GM21529 (cell line): ENCODE measurements at regions not wholly inside any gene's neighbourhood (a gene's known extent, or its start where the extent isn't known, plus 50 kb on each side); places are given as distances from the start of the nearest gene placed in this dataset.

Experiments
- ATAC-seq: cut with Tn5 transposase; IDR thresholded peaks from one replicate; pipeline ENCODE4 v1.9.1; 2021; ENCODE audit not compliant: unreplicated experiment

DNA sequence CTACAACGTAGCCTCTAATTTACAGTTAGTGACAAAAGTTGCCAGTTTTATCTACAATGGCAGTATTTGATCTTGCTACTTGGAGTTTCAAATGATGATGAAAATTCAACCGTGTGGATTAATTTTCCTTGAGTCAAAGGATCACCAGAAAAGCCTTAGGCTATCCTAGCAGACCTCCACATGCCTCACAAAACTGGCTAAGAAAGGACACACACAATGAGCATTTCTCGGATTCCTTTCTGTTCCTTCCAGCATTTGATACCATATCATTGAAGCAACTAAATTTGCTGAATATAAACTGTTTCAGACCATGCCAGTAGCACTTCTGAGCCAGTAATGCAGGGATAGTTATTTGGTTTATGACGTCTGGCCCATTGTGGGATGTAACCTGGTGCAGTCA lies 587.4 kb upstream of the MDFIC2 start:
- ATAC-seq: no peak

DNA sequence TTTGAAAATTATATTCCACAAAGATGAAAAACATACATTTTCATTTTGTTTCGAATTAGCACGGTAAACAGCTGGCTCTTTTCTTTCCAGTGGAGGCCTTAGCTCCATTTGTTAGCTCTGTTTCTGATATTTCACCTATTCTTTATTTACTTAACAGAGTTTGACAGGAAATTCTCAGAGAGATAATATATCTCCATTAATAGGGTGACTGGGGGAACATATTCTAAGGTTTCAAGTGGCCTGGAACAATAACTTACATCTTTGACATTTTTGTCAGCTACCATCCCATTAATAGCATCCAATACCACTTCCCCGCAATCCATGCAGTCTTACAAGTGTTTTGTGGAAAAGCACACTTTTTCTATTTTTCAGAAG lies 577.6 kb upstream of the MDFIC2 start:
- no peak for ATAC-seq

DNA sequence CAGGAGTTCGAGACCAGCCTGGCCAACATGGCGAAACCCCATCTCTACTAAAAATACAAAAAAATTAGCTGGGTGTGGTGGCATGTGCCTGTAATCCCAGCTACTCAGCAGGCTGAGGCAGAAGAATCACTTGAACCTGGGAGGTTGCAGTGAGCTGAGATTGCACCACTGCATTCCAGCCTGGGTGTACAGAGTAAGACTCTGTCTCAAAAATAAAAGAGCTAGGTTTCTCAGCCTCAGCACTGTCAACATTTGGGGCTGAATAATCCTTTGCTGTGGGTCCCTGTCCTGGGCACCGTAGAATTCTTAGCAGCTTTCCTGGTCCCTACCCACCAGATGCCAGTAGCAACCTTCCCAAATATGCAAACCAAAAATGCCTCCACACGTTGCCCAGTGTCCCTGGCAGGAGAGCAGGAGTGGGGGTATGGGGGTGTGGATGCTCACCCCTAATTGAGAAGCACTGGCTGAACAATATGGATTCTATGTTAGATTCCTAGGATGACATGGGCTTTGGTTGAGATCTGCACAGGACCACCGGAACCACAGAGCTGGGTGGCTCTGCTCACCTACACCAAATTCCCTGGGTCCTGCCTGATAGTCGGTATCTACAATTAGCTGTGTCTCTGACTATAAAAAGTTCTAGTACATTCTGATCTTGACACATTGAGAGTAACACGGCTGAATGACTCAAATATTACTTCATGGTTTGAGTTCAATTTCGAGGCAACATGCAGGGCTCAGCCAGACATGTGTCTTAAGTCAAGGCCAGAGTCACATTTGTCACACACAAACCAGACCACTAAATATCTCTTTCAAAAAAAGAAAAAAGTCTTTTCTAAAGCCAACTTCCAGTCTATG lies 577.0 kb upstream of the MDFIC2 start:
- ATAC-seq: no peak

DNA sequence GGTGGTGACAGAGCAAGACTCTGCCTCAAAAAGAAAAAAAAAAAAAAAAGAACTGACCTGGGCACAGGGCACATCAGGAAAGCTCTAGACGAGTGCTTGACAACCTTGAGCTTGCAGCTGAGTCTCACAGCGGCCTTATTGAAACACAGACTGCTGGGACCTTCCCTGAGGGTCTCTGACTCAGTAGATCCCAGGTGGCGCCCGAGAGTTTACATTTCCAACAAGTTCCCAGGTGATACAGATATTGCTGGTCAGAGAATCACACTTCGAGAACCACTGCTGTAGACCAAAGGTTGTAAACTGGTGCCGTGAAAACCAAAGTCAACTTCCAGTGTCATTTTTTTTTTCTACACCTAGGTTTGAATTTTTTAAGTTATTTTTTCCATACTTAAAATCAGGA lies 573.2 kb upstream of the MDFIC2 start:
- no peak for ATAC-seq

DNA sequence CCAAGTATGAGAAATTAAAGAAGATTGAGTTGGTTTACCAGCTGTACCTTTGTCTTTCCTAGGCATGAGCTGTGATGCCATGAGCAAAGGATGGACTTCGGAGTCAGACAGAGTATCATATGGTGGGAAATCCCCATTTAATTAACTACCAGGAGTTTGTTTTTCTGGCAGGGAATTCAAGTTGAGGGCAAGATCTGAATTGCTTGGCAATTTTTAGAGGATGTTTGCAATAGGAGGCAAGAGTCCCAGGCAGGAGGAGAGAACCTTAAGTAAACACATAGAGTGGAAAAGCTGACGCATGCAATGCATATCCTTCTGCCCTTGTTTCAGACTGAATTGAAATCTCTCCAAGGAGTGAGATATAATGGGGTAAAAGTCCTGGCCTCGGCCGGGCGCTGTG lies 569.7 kb upstream of the MDFIC2 start:
- ATAC-seq: no peak

DNA sequence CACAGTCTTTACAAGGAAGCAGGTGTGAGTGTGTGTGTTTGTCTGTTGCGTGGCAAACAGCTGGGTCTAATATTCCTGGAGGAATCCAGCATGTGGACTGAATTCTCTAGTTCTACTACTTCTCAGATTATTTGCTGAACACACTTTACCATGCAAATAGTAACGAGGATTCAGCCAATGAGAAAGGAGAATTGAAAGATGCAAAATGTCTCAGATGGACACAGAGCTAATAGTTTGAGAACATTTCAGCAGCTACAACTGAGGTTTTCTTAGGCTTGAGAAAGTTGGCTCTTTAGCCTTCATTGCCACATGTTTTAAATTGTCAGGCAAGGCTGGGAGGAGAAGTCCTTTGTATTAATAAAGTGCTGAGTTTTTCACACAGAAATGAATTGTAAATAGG lies 568.0 kb upstream of the MDFIC2 start:
- ATAC-seq: no peak

DNA sequence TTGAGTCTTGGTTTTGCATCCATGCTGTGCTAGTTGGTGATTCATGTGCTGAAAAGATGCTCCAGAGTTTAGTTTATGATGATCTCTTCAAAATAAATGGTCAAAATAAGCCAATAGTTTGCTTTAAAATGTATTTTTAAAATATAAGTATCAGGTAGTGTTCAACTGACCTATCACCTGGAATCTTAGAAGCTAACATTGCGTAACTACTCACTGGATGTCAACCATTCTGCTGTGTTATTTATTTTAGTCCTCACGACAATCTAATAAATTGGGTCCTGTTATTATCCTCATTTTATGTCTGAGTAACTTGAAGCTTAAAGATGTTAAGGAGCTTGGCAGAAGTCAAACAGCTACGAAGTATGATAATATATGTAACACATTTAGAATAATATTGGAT lies 563.7 kb upstream of the MDFIC2 start:
- no peak for ATAC-seq

DNA sequence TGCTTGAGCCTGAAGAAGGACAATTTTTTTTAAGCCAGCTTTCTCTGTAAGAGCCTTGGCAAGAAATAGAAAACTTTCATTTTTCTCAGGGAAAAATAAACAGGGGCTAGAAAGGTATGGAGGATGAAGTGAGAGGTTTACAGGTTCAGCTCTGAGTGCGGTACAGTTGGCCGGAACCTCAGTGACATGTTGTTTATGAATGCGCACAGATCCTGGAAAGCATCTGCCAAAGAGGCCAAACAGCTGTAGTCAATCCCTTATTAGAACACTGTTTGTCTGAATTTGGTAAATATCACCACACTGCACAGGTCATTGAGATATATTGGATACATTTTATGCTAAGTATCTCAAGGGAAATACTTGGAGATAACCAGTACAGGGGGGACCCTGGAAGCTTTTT lies 561.8 kb upstream of the MDFIC2 start:
- ATAC-seq: no peak

DNA sequence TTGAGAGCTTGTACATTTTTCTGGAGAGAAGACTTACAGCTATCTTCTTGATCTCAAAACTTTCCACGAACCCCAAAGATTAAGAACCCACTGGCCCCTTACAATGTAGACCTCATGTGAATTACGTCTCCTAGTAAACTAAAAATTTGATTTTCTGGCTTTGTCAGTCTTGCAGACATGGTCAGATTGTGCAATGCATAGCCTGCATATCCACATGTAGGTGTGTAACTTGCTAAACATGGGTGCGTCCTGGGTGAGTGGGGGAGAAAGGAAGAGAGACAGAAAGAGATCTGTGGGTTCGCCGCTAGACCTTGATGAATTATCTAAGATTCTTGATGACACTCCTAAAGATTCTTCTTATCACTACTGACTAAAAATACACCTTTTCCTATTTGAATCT lies 561.2 kb upstream of the MDFIC2 start:
- ATAC-seq: no peak

DNA sequence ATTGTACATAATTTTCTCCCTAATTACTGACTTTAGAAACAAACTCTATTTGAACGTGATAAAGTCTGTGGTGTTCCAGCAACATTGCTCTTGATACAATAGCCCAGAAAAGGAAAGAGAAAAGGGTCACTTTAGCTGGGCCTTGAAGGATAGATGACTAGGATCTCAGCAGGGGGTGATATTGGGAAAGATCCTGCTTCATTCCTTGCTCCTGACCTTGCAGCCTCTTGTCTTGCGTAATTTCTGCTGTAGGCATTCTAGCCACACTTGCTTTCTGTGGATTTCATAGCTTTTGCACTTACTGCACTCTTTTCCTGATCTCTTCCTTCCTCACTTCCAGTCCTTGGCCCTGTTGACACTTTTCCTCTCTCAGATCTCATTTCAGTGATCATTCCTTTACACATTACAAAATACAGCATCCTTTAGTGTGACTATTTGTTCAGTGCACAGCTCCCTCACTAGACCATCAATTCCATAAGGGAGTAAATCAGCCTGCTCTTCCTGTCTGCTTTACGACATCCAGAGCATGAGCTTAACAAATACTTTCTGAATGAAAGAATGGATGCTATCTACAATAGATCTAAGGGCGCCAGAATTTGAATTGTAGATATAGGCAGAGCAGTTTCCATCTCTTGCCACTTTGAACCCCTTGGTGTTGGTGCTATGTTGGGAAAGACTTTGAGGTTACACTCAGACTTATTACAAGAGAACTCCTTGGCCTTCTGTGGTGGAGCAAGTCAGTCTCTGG lies 559.6 kb upstream of the MDFIC2 start:
- ATAC-seq: no peak

DNA sequence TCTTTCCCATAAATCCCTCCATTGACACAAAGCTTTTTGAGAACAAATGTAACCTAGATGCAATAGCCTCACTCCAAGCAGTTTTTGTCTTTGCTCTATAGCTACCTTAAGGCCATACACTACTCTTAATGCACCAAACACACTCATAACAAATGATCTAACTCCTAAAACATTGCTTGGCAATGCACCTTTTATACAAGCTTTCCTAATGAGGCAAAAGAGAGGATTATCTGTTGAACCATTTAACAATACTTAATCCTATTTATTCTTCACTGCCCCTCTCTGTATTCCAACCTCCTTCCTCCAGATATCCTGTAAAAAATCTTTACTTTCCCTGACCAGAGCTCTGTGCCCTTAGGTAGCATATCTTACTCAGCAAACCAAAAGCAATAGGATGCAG lies 558.1 kb upstream of the MDFIC2 start:
- no peak for ATAC-seq

DNA sequence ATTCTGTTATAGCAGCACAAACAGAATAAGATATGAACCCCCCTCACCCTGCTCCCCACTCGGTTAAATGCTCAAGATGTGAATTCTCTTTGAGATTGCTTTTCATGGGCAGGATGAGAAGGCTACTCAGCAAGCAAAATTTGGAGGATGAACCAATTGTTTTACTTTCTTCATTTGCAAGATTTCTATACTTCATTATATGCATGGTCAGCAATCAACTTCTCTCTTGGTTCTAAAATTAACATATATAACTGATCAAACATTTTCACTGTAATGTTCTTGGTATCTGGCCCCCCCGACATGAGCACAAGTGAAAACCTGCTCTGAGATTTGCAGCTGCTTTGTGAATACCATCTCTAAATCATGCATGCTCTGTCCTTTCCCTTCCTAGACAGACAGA lies 556.1 kb upstream of the MDFIC2 start:
- no peak for ATAC-seq

DNA sequence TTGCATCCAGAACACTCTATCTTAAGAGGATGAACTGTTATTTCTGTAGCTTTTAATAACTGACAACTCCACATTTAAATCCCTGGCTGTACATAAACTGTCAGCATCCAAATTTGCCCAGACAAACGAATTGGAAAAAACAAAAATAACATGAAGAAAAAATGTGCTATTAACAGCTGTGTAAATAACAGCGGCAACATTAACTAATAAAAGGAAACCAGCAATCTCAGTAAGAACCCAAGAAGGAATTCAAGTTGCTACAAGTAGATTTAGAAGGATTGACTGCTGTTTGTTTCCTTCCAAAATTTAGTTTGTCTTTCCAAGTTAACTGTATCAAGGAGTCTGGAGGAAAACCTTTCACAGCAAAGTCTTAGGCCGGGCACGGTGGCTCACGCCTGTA lies 550.6 kb upstream of the MDFIC2 start:
- ATAC-seq: no peak

DNA sequence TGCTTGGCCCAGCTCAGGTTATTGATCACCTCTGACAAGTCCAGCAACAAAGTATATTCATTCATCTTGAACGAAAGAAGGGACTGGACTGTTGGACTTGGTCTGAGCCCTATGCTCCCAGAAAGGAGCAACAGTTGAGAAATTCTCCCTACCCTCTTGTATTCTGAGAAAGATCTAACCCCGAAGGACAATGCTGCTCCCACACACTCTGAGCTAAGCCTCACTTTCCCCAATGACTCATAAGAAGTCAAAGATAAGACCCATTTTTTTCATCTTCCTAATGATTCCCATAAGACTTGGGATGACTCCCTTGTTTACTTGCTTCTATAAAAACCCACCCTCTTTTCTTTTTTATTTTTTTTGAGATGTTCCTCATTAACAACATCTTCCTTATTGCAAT lies 549.4 kb upstream of the MDFIC2 start:
- ATAC-seq: no peak

DNA sequence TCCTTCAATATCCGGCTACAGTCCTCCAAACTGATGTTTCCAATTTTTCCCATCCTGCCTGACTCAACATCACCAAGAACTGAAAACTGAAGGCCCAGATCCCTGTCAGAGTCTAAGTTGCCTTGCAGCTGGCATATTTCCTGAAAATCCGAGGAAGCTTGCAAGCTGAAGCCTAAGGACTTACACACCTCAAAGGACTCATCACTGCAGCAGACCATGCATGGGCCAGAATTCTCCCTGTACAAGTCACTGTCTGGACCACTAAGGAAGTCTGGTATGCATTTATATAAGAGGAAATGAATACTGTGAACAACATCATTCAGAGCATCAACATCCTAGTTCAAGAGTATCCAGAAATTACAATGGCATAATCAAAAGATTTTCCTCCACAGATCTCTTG lies 548.8 kb upstream of the MDFIC2 start:
- no peak for ATAC-seq

DNA sequence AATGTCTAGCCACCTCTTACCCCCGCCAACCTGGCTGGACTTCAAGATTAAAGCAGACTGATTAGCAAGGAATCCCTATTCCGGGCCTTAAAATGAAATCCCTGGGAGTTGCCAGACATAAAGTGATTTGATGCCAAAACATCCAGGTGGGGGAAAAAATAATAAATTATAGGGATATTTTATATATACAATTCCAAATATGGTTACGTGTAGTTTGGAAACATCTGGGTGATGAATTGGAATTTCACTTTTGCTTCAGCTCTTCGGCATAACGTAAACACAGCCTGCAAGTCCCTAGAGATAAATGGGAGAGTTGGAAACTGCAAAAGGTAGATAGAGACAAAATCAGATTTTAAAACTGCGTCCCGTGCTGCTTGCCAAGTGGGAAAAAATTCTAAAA lies 545.5 kb upstream of the MDFIC2 start:
- no peak for ATAC-seq

DNA sequence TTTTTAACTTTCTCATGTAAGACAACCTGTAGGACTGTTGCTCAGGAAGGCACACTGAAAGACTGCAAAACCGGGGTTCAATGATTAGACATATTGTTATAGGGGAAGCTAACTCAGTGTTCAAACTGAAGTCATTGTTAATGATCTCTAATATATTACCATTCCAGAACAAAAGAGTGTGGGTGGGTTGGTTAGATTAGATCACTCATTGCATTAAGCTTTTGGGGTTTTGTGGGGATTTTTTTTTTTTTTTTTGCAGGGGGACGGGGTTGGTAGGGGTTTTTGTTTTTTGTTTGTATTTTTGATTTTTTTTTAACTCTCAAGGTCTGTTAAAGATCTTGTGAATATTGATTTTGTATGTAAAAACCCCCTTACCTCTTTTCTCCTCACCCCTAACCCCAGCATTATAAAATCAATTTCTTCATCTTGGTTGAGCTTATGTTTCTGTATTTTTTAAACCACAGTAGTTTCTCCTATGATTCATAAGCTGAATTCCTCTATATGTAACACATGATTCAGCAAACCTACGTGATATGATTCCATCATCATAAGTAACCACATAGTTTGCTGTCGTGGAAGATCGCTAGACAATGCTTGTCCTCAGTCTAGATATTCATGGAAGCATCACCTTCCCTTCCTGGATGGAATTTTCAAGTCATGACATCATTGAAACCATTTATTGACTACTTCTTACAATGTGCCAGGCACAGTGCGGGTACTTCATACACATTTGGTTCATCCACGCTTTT lies 544.1 kb upstream of the MDFIC2 start:
- peak; percentile 58 for ATAC-seq

DNA sequence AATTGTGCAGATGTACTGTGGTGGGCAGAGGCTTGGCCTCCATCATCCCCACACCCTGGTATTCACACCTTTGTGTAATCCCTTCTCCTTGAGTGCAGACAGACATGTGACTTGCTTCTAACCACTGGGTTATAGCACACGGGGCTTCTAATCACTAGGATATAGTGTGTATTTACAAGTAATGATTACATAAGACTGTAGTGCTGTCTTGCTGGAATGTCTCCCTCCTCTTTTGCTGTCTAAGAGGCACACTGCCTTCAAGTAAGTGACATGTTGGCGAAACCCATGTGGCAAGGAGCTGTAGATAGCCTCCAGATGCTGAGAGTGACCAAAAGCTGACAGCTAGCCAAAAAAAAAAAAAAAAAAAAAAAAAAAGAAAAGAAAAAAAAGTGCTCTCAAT lies 542.7 kb upstream of the MDFIC2 start:
- ATAC-seq: no peak

DNA sequence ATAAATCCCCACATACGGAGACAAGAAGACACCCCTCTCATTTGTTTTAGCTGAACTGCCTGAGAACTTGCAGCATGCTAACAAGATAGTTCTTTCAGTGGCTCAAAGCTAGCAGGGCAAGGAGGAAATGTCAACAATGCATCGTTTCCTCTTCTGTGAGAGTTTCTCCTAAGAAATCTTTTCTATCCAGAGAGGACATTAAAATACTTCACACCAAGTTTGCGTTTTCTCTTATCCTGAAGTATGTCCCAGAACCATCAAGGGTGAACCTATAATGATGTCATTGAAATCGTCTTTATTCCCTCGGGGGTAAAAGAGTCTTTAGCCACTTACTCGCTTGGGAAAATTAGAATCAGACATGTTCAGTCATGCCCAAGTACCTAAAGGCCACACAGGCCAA lies 541.7 kb upstream of the MDFIC2 start:
- ATAC-seq: no peak

DNA sequence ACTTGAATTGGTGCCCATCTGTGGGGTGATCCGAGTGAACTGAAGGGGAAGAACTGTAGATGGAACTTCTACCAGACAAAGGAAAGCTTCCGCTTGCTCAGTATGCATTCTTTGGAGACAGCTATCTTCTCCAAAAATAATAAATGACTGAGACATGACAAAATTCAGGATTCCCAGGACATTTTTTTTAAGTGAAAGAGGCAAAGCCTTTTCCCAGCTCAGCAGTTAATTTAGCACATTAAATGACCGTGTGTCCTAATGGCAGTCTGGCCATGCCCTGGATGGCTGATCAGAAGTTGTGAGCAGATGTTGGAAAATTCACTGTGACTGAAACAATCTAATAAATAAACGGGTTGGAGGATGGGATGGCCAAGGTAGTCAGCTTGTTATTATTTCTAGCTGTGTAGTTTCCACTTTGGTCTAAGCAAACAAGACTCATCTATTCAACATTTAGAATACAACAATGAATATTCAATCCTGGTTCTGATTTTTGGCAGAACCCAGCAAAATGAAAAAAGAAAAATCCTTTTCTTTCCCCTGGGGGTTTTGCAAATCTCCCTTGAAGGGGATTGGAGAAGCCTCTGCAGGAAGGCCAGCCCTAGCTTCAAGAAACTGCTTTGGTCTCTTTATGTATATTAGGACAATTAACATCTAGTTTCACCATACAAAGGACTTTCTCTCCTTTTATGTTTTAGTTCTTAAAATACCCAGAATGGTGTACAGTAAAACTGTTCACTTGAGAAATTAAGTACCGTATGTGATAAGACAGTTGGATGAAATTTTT lies 540.9 kb upstream of the MDFIC2 start:
- no peak for ATAC-seq
